22Rv1 (cell line): ENCODE measurements at regions not wholly inside any gene's neighbourhood (a gene's known extent, or its start where the extent isn't known, plus 50 kb on each side); places are given as distances from the start of the nearest gene placed in this dataset.

Experiments
- ZFX ChIP-seq: fragments of 450-650 bp; IDR thresholded peaks from 2 replicates; pipeline ENCODE4 v1.6.1; 2017; ENCODE audit warnings: antibody characterized with exemption, borderline replicate concordance
- TF ChIP-seq, protein P1 (sequence below): fragments of 450-650 bp; IDR thresholded peaks from 2 replicates; pipeline ENCODE4 v1.5.1; 2017; ENCODE audit warnings: mild to moderate bottlenecking

- TF ChIP-seq, protein P1, sequence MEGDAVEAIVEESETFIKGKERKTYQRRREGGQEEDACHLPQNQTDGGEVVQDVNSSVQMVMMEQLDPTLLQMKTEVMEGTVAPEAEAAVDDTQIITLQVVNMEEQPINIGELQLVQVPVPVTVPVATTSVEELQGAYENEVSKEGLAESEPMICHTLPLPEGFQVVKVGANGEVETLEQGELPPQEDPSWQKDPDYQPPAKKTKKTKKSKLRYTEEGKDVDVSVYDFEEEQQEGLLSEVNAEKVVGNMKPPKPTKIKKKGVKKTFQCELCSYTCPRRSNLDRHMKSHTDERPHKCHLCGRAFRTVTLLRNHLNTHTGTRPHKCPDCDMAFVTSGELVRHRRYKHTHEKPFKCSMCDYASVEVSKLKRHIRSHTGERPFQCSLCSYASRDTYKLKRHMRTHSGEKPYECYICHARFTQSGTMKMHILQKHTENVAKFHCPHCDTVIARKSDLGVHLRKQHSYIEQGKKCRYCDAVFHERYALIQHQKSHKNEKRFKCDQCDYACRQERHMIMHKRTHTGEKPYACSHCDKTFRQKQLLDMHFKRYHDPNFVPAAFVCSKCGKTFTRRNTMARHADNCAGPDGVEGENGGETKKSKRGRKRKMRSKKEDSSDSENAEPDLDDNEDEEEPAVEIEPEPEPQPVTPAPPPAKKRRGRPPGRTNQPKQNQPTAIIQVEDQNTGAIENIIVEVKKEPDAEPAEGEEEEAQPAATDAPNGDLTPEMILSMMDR, result no peak
- no peak for TF ChIP-seq ZFX
Observed at GRCh38 chr6:100965067-100965466, 83.9 kb upstream of the ASCC3 start.
